ENCODE measurements at regions not wholly inside any gene's neighbourhood (a gene's known extent, or its start where the extent isn't known, plus 50 kb on each side); places are given as distances from the start of the nearest gene placed in this dataset.

DNA sequence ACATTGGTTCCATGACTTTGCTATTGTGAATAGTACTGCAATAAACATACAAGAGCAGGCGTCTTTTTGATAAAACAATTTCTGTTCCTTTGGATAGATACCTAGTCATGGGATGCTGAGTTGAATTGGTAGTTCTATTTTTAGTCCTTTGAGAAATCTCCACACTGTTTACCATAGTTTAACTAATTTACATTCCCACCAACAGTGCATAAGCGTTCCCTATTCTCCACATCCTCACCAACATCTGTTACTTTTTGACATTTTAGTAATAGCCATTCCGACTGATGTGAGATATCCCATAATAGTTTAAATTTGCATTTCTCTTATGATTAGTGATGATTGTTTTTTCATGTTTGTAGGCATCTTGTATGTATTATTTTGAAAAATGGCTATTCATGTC lies 707.0 kb downstream of the SORCS1 start:
- DNase-seq = no peak

- DNase-seq = no peak
Observed at GRCh38 chr10:106454233-106454632, 710.3 kb downstream of the SORCS1 start.

GRCh38 chr10:106450966-106451365 lies 713.5 kb downstream of the SORCS1 start:
- no peak for DNase-seq

DNA sequence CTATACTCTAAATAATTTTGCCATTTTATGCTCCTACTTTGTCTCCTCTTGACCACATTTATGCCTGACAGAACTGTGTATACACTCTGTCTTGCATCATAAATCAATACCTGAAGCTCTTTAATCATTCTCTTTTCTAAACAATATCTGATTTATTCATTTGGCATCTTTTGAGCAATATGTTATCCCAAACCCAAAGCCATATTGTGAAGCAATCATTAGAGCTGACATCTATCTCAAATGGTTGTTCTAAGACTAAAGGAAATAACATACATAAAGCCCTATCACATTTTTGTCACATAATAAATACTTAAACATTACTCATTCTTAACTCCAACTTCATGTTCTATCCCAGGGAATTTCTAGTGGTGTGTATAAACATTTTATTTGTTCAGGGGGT lies 717.6 kb downstream of the SORCS1 start:
- DNase-seq = no peak

- no peak for DNase-seq
Observed at GRCh38 chr10:106442223-106442622, 722.3 kb downstream of the SORCS1 start.

GRCh38 chr10:106440767-106441166 lies 723.7 kb downstream of the SORCS1 start:
- no peak for DNase-seq

- no peak for DNase-seq
Observed at GRCh38 chr10:106440355-106440754, 724.2 kb downstream of the SORCS1 start.

DNA sequence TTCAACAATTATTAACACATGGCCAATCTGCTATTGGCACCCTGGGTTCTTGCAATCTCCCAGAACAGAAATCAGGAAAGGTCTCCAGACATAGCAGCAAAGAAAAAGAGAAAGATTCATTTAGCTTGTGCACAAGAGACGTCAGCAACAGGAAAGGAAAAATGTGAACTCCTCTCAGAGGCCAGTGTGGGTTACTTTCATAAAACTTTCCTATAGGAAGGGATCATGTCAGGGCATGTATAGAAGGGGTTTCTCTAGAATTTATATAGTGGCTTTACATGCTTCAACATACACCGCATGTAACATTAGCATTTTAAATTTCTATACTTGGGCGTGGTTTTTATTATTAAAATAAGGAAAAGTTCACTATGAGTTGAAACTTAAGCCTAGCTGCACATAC lies 725.1 kb downstream of the SORCS1 start:
- DNase-seq = no peak

DNA sequence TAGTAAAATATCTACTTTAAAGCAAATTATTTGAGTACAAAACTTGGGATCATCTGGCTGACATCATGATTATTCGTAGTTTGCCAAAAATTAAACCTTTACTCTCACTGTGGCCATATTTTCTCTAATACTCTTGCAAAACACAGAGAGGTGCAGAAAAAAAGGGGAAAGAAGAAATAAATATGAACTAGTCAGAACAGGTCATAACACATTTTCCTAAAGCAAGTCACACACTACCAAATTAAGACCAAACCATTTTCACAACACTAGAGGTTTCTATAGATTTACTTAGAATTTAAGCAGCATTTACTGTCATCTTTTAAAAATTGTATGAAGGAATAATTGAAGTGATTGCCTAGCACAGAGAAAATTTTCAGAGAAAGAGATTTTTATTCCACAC lies 726.1 kb downstream of the SORCS1 start:
- no peak for DNase-seq

DNA sequence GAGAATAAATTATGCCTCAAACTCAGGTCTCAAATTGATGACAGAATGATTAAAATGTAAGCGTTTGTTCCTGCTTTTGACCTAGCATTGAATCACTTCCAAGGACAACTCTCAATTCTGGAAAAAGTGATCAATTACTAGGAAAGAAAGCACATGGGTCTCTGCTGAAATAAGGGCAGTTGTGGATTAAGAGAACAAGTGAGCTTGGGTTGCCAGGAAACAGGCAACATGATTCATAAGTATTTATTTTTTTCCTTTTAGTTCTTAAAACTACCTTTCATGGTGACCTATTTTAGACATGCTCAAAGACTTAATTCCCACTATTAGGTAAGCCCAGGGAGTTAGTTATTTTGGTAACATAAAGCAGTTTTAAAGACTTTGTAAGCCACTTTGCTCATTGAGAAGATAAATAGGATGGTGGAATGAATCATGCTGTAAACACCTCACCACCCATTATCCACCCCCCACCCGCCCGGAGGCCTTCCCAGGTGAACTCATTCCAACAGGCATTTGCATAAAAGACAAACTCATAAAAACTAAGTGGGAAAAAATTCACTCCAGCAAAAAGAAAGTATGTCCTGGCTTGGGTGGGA lies 728.3 kb downstream of the SORCS1 start:
- DNase-seq = no peak

DNA sequence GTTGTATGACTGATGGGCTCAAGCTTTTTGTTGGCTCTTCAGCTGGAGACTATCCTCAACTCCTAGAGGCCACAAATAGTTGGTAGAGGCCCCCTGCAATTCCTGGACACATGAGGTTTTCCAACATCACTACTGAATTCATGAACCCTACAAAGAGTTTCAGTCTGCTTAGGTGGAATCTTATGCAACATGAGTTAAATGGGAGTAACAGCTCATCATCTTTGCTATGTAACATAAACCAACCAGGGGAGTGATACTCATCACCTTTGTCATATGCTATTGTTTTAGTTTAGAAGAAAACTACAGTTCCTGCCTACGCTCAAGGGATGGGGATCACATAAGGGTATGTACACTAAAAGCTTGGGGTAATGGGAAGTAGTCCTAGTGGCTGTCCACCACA lies 729.4 kb downstream of the SORCS1 start:
- no peak for DNase-seq

- DNase-seq = no peak
Observed at GRCh38 chr10:106424981-106425380, 739.5 kb downstream of the SORCS1 start.

GRCh38 chr10:106424054-106424453 lies 740.5 kb downstream of the SORCS1 start:
- DNase-seq = no peak

- no peak for DNase-seq
Observed at GRCh38 chr10:106410331-106410730, 754.2 kb downstream of the SORCS1 start.

DNA sequence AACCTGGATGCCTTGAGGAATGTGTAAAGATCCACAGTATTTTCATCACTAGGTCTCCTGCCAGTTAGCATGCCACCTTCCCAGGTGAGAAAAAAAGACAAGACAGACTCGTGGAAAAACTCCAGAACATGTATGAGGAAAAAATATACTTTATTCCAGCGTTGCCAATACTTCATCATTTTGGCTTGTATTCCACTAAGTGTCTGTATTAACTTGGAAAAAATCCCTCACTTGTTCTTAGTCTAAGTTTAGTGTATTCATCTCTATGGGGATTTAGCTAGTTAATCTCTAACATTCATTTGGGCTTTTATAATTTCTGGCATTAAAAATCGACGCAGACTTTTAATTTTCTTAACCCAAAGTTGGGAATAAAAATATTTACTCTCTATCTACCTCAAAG lies 759.4 kb downstream of the SORCS1 start:
- DNase-seq = no peak

DNA sequence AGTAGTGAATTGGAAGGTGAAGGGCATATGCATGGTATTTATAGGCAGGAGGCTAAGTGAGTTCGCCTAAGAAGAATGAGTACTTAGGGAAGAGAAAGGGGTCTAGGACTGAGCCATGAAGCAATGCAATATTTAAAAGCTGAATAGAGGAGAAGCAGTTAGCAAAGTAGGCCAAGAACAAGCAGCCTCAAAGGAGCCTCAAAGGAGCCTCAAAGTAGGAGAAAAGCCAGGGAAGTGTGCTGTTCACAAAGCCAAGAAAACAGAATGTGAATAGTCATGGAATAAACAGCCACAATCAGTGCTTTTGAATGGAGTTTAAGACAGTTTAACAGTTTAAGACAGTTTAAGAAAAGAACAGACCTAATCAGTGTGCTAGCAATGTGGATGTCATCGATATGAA lies 762.0 kb downstream of the SORCS1 start:
- DNase-seq = no peak

DNA sequence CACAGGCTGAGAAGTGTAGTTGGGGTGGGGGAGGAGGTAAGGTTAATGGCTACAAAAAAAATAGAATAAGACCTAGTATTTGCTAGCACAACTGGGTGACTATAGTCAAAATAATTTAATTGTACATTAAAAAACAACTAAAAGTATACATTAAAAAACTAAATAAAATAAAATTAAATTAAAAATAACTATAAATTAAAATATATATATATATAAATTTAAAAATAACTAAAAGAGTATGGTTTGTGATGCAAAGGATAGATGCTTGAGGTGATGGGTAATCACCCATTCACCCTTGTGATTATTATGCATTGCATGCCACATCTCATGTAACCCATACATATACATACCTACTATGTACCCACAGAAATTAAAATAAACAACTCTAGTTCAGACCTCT lies 762.5 kb downstream of the SORCS1 start:
- no peak for DNase-seq

GRCh38 chr10:106401161-106401560 lies 763.3 kb downstream of the SORCS1 start:
- no peak for DNase-seq

DNA sequence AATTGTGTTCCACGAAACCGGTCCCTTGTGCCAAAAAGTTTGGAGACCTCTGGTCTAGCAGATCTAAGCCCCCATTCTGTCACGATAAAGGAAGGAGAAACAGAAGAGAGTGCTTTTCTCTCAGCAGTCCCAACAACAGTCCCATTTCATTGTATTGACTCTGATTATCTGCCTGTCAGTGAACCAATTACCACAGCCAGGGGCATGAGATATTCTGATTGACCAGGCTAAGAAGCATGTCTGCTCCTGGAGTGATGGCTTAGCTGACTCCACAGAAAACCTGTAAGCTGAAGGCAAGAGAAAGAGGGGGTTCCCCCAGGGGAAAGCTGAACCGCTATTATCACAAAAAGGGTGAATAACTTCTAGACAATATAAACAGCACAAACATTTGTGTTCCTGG lies 765.4 kb downstream of the SORCS1 start:
- no peak for DNase-seq

DNA sequence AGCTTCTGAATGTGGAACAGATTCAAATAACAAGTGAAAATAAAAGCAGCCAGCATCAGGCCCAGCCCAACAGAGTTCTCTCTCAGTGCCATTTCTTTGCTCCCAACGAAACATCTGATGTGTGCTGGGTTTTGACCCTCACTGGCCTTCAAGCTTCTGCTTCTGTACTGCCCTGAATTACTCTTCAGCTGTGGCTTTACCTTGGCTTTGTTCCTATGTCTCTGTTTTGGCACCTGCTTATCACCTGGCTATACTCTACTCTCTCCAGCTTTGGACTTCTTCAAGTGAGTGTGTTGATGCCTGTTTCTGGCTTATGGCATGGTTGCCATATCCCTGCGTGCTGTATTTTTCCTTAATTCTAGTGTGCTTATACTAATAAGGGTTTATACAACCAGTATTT lies 768.3 kb downstream of the SORCS1 start:
- DNase-seq = no peak

GRCh38 chr10:106395041-106395749 lies 769.3 kb downstream of the SORCS1 start:
- DNase-seq = no peak

DNA sequence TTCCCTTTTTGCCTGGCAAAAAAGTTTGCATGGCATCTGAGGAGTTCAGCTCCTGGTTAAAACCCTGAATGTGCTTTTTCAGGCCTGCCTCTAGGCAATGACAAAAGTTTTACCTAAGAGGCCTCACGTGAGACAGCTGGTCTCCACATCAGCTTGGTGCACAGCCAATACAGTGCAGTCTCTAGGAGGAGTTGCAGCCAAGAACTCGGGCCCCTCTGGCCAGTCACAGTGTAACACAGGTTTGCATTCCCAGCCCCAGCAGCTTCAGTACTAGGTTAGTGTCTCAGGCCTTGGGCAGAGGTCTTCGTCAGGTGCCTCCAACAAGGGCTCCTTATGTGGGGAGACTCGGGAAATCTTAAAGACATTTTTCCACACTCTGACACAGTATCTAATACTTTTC lies 771.7 kb downstream of the SORCS1 start:
- no peak for DNase-seq

DNA sequence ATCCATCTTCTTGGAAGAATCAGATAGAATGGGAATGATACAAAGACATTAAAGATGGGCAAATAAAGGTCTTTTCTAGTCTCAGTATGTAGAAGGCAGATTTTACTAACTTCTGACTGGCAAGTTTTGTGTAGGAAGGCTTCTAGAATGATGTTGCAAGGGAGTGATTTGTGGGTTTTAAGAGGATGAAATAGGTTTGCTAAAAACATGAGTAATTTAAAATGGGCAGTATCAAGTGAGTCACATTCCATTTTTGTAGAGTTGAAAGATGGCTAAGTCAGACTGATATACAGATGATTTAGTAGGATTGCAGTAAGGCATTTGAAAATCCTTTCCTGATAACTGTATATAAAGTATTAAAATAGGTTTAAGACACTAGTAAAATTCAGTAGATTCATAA lies 777.4 kb downstream of the SORCS1 start:
- no peak for DNase-seq

- DNase-seq = no peak
Observed at GRCh38 chr10:106384496-106384895, 780.0 kb downstream of the SORCS1 start.

DNA sequence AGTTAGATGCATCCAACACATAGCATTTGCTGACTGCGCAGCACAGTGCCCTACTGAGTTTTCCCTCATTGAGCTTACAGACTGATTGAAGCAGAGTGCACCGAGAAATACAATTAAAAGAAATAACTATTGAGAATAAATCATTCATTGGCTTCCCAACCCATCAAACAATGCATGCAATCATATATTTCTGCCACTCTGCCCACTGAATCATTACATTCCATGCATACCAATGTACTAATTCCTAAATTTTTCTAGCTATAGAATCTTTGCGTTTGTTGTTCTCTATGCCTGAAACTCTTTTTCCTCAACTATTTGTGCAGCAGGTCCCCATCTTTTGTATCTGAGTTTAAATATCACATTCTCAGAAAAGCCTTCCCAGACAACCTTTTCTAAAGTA lies 783.8 kb downstream of the SORCS1 start:
- no peak for DNase-seq

Data from activated naive CD4-positive, alpha-beta T cell treated with anti-CD3 and anti-CD28 coated beads, Interleukin-2, amount 50 U/mL, for 16 hours (primary cell).